ENCODE measurements at regions not wholly inside any gene's neighbourhood (a gene's known extent, or its start where the extent isn't known, plus 50 kb on each side); places are given as distances from the start of the nearest gene placed in this dataset.

GRCh38 chr6:156437121-156437879 is 339.9 kb upstream of the ARID1B start:
- no peak for TF ChIP-seq CTCF (IDR thresholded peaks at IDR 0.05)
- TF ChIP-seq POLR2A (IDR thresholded peaks at IDR 0.05), result no peak
